ENCODE measurements at regions not wholly inside any gene's neighbourhood (a gene's known extent, or its start where the extent isn't known, plus 50 kb on each side); places are given as distances from the start of the nearest gene placed in this dataset.

DNA sequence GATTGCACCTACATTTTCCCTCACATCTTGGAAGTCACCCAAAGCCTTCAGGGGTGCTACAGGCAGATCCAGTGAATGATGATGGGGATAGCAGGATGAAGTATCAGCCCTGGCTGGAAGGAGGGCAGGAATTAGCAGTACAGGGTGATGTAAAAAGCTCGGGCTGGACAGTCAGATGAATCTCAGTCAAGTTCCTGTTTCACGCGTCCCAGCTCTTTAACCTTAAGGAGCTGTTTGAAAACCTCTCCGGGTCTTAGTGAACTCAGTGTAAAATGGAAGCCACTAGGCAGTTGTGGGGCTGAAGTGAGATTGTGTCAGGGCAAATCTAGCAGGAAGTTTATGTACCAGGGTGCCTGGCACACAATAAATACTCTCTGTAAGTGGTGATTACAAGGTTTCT lies 166.4 kb upstream of the PROK2 start:
- no peak for FAIRE-seq
- Histone ChIP-seq H4K20me1 (replicated peaks; ENCODE audit: control insufficient read depth, extremely low read depth, insufficient read depth, low read length) (no peaks in the 10 kb centered on the region), H2AFZ (ENCODE audit: low read depth, low read length) (no peak overlapping the region), H3K4me3 (replicated peaks in 1 of 3; ENCODE audit: insufficient read depth in 1 of 3, low read depth in 1 of 3, low read length in 3 of 3) (no peak overlapping the region), H3K9me1 (replicated peaks; ENCODE audit: control insufficient read depth, extremely low read depth, insufficient read depth, low read length) (no peaks in the 10 kb centered on the region), H3K4me2 (ENCODE audit: insufficient read depth, low read length) (no peak overlapping the region), H3K4me1 (ENCODE audit: control insufficient read depth, extremely low read depth, insufficient read depth, low read length) (no peaks in the 10 kb centered on the region), H3K27ac (ENCODE audit: insufficient read depth, low read depth, low read length) (no peak overlapping the region), H3K27me3 (ENCODE audit: control insufficient read depth in 2 of 2, insufficient read depth in 2 of 2, low read length in 2 of 2) (peaks cover 0 to 4% of the 10 kb centered on the region in 2 experiments), H3K9me3 (replicated peaks; ENCODE audit: control insufficient read depth, insufficient read depth, low read length) (no peaks in the 10 kb centered on the region), H3K79me2 (ENCODE audit: control insufficient read depth, insufficient read depth, low read length) (no peaks in the 10 kb centered on the region), H3K9ac (replicated peaks; ENCODE audit: extremely low read depth, insufficient read depth, low read length) (no peak overlapping the region), H3K36me3 (ENCODE audit: control insufficient read depth in 2 of 2, extremely low read depth in 1 of 2, insufficient read depth in 2 of 2, low read length in 2 of 2) (no peaks in the 10 kb centered on the region)
- BruUV-seq (replicated peaks) = no TSS peak
- intact Hi-C loops (cut with micrococcal nuclease) (loop anchor here (10.0 kb wide), 1 partner anchor 77 kb away; no protein-coding TSS in a partner anchor), dilution Hi-C loops (cut with MboI; ENCODE audit: extremely low pct_ligation_motif_present, low sequenced_read_pairs) (no loop called here)
- CTCF ChIA-PET = interaction anchor here (12.7 kb wide), 1 partner anchor 871 kb away, joined by 199 read pairs; no protein-coding TSS in a partner anchor
- no peak for DNase-seq (ENCODE audit: low read depth, low spot score)
- POLR2A ChIA-PET = no interaction called here
- TF ChIP-seq EZH2 (IDR thresholded peaks at IDR 0.05; ENCODE audit: borderline replicate concordance, low read depth, low read length, severe bottlenecking) (no peak), FOS (IDR thresholded peaks at IDR 0.05; ENCODE audit: borderline replicate concordance, insufficient read depth, low read length) (no peak), MYC (IDR thresholded peaks at IDR 0.05; ENCODE audit: low read depth, low read length) (no peak), JUN (IDR thresholded peaks at IDR 0.05; ENCODE audit: borderline replicate concordance, insufficient read depth, insufficient read length, low read depth) (no peak), POLR2A (IDR thresholded peaks at IDR 0.05; ENCODE audit: low read depth, low read length) (no peak), GATA2 (IDR thresholded peaks at IDR 0.05; ENCODE audit: insufficient read depth, insufficient read length, low read depth, low read length) (no peak), POLR2AphosphoS5 (IDR thresholded peaks at IDR 0.05; ENCODE audit: insufficient read depth, low read depth, low read length) (no peak)
- TF ChIP-seq, protein P1, sequence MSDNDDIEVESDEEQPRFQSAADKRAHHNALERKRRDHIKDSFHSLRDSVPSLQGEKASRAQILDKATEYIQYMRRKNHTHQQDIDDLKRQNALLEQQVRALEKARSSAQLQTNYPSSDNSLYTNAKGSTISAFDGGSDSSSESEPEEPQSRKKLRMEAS (IDR thresholded peaks at IDR 0.05; ENCODE audit: insufficient read depth, insufficient read length) = no peak
- TF ChIP-seq, protein P2, sequence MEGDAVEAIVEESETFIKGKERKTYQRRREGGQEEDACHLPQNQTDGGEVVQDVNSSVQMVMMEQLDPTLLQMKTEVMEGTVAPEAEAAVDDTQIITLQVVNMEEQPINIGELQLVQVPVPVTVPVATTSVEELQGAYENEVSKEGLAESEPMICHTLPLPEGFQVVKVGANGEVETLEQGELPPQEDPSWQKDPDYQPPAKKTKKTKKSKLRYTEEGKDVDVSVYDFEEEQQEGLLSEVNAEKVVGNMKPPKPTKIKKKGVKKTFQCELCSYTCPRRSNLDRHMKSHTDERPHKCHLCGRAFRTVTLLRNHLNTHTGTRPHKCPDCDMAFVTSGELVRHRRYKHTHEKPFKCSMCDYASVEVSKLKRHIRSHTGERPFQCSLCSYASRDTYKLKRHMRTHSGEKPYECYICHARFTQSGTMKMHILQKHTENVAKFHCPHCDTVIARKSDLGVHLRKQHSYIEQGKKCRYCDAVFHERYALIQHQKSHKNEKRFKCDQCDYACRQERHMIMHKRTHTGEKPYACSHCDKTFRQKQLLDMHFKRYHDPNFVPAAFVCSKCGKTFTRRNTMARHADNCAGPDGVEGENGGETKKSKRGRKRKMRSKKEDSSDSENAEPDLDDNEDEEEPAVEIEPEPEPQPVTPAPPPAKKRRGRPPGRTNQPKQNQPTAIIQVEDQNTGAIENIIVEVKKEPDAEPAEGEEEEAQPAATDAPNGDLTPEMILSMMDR (IDR thresholded peaks at IDR 0.05; ENCODE audit: extremely low read depth in 1 of 2, insufficient read depth in 1 of 2, low read depth in 1 of 2, low read length in 2 of 2) = no peak

Measured in endothelial cell of umbilical vein (primary cell).